Ishikawa (cell line): ENCODE measurements at regions not wholly inside any gene's neighbourhood (a gene's known extent, or its start where the extent isn't known, plus 50 kb on each side); places are given as distances from the start of the nearest gene placed in this dataset.

Experiments
- CEBPB ChIP-seq: IDR thresholded peaks from 2 replicates; pipeline ENCODE4 v1.6.1; 2012
- CREB1 ChIP-seq: IDR thresholded peaks from 2 replicates; pipeline ENCODE4 v1.6.1; 2012; ENCODE audit warnings: low read depth
- EP300 ChIP-seq: IDR thresholded peaks from 2 replicates; pipeline ENCODE4 v1.6.1; 2012; ENCODE audit warnings: borderline replicate concordance
- FOXM1 ChIP-seq: IDR thresholded peaks from 2 replicates; pipeline ENCODE4 v1.6.1; 2012; ENCODE audit warnings: low read depth, borderline replicate concordance
- RAD21 ChIP-seq: IDR thresholded peaks from 2 replicates; pipeline ENCODE4 v1.6.1; 2012; ENCODE audit warnings: low read depth
- TAF1 ChIP-seq: IDR thresholded peaks from 2 replicates; pipeline ENCODE4 v1.6.1; 2012; ENCODE audit warnings: low read depth, mild to moderate bottlenecking
- TEAD4 ChIP-seq: IDR thresholded peaks from 2 replicates; pipeline ENCODE4 v1.6.1; 2012
- YY1 ChIP-seq: IDR thresholded peaks from 2 replicates; pipeline ENCODE4 v1.6.1; 2012; ENCODE audit warnings: low read depth
- ZBTB7A ChIP-seq: IDR thresholded peaks from 2 replicates; pipeline ENCODE4 v1.6.1; 2012; ENCODE audit warnings: low read depth
- TF ChIP-seq, protein P1 (sequence below): IDR thresholded peaks from 2 replicates; pipeline ENCODE4 v1.6.1; 2012; ENCODE audit warnings: low read depth, mild to moderate bottlenecking
- TF ChIP-seq, protein P2 (sequence below): IDR thresholded peaks from 2 replicates; pipeline ENCODE4 v1.6.1; 2012

DNA sequence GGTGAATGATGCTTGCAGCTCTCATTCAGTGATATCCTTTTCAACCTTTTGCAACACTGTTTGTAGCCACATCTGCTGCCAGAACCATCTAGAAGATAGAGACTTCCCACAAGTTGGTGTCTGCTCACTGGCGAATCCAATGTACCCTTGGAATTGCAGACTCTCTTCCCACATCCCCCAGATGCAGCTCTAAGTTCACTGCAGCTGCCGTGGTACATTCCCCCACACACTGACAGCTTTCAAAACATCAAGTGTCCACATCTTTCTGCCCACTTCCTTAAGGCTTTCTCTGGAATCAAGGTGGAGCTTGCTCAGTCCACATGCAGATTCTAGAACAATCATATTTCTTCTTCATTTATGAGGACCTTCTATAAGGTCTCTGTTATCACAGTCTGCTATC lies 99.2 kb downstream of the PLPPR4 start:
- TF ChIP-seq TEAD4 (no peak), CREB1 (no peak), YY1 (no peak), ZBTB7A (no peak), FOXM1 (no peak), EP300 (no peak), CEBPB (no peak), RAD21 (no peak), TAF1 (no peak)
- TF ChIP-seq, protein P1, sequence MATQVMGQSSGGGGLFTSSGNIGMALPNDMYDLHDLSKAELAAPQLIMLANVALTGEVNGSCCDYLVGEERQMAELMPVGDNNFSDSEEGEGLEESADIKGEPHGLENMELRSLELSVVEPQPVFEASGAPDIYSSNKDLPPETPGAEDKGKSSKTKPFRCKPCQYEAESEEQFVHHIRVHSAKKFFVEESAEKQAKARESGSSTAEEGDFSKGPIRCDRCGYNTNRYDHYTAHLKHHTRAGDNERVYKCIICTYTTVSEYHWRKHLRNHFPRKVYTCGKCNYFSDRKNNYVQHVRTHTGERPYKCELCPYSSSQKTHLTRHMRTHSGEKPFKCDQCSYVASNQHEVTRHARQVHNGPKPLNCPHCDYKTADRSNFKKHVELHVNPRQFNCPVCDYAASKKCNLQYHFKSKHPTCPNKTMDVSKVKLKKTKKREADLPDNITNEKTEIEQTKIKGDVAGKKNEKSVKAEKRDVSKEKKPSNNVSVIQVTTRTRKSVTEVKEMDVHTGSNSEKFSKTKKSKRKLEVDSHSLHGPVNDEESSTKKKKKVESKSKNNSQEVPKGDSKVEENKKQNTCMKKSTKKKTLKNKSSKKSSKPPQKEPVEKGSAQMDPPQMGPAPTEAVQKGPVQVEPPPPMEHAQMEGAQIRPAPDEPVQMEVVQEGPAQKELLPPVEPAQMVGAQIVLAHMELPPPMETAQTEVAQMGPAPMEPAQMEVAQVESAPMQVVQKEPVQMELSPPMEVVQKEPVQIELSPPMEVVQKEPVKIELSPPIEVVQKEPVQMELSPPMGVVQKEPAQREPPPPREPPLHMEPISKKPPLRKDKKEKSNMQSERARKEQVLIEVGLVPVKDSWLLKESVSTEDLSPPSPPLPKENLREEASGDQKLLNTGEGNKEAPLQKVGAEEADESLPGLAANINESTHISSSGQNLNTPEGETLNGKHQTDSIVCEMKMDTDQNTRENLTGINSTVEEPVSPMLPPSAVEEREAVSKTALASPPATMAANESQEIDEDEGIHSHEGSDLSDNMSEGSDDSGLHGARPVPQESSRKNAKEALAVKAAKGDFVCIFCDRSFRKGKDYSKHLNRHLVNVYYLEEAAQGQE: no peak
- TF ChIP-seq, protein P2, sequence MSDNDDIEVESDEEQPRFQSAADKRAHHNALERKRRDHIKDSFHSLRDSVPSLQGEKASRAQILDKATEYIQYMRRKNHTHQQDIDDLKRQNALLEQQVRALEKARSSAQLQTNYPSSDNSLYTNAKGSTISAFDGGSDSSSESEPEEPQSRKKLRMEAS: no peak
